ENCODE measurements at regions not wholly inside any gene's neighbourhood (a gene's known extent, or its start where the extent isn't known, plus 50 kb on each side); places are given as distances from the start of the nearest gene placed in this dataset.

DNA sequence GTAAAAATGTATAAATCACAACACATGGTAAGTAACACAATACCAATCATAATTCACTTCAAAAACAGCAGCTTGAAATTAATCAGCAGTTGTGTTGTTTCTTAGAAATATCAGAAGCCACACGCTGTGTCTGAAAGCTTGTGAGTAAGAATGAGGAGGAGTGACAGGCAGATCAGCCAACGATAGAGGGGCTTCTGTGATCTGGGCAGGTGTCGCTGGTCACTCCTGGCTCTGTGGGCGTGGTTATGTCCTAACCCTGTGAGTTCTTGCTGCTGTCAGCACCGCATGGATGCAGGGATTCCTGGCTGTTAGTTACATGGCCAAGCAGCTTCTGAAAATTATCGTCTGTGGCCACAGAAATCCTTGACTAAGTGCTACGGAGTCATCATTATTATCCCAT, 123.4 kb downstream of the SLC25A47 start:
- no peak for DNase-seq (ENCODE audit: low spot score)
- in situ Hi-C loops (cut with MboI; ENCODE audit: low pct_unique_long_range_greater_than_20kb, low sequenced_read_pairs, unreplicated experiment) = no loop called here

DNA sequence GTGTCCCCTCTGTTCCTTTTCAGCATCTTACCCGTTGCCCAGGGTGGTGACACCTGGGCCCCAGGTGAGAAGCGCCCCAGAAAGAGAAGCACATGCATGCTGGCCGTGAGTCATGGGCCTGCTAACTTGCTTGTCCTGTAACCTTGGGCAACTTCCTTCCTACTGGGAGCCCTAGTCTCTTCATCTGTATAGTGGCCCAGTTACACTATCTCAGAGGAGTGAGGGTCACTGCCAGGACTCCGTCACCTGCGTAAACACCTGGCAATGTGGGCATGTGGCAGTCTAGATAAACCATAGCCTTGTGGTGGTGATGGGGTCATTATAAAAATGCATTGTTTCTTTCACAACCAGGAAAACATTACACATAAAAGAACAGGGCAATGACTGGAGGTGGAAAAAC, 125.2 kb downstream of the SLC25A47 start:
- TF ChIP-seq, protein P1, sequence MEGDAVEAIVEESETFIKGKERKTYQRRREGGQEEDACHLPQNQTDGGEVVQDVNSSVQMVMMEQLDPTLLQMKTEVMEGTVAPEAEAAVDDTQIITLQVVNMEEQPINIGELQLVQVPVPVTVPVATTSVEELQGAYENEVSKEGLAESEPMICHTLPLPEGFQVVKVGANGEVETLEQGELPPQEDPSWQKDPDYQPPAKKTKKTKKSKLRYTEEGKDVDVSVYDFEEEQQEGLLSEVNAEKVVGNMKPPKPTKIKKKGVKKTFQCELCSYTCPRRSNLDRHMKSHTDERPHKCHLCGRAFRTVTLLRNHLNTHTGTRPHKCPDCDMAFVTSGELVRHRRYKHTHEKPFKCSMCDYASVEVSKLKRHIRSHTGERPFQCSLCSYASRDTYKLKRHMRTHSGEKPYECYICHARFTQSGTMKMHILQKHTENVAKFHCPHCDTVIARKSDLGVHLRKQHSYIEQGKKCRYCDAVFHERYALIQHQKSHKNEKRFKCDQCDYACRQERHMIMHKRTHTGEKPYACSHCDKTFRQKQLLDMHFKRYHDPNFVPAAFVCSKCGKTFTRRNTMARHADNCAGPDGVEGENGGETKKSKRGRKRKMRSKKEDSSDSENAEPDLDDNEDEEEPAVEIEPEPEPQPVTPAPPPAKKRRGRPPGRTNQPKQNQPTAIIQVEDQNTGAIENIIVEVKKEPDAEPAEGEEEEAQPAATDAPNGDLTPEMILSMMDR (IDR thresholded peaks at IDR 0.05; ENCODE audit: extremely low read depth, insufficient read depth, missing control alignments) = no peak
- DNase-seq (ENCODE audit: low spot score) = no peak
- in situ Hi-C loops (cut with MboI; ENCODE audit: low pct_unique_long_range_greater_than_20kb, low sequenced_read_pairs, unreplicated experiment) = no loop called here

More for the DNA sequence above, 123.4 kb downstream of the SLC25A47 start:
- TF ChIP-seq, protein P1 (IDR thresholded peaks at IDR 0.05; ENCODE audit: extremely low read depth, insufficient read depth, missing control alignments) = no peak

DNA sequence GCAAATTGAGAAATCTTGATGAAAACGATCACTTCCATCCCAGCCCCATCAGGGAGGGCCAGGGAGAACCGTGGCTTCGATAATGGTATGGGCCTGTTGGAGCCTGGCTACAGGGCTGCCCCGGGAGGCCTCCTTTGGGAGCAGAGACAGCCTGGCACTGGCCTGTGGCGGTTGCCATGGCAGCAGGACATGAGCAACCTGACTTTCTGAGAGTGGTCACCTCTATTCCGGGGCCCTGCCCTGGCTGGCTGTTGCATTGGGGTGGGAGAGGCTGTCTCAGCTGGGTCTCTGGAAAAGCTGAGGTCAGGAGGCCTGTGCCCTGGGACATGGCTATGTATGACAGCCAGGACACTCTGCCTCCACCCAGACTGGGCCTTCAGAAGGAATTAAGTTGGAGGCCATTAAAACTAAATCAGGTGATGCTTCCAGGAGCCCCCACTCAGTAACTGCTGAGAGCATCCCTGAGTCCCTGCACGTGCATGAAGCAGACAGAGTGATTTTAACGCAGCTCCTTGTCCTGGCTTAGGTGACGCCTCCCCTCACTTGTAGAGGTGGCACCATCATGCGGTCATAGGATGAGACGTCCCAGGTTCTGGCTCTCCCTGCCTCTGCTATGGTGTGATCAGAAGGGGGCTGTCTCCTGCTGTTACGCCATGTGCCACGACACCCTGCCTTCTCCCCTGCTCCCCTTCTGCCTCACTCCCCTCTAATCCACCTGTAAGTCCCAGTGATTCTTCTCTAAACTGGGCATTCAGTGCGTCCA, 126.3 kb downstream of the SLC25A47 start:
- no peak for DNase-seq (ENCODE audit: low spot score)
- in situ Hi-C loops (cut with MboI; ENCODE audit: low pct_unique_long_range_greater_than_20kb, low sequenced_read_pairs, unreplicated experiment) = no loop called here
- TF ChIP-seq, protein P1 (IDR thresholded peaks at IDR 0.05; ENCODE audit: extremely low read depth, insufficient read depth, missing control alignments) = no peak

DNA sequence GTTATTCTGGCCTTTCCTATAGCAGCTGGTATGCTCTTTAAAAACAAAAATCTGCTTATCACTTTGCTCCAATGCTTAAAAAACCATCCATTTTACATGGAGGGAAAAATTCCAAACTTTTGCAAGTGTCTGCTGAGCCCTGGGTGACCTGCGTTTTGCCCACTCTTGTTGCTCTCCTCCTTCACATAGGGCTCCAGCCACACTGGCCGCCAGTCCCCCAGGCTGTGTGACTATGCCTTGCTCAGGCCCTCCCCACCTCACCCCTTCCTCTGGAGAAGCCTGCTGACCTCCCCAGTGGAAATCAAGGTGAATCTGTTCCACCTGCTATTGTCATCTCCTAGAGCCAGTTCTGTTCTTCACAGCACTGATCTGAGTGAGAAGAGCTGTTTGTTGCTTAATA, 126.9 kb downstream of the SLC25A47 start:
- TF ChIP-seq, protein P1 (IDR thresholded peaks at IDR 0.05; ENCODE audit: extremely low read depth, insufficient read depth, missing control alignments) = no peak
- no peak for DNase-seq (ENCODE audit: low spot score)
- in situ Hi-C loops (cut with MboI; ENCODE audit: low pct_unique_long_range_greater_than_20kb, low sequenced_read_pairs, unreplicated experiment) = no loop called here

DNA sequence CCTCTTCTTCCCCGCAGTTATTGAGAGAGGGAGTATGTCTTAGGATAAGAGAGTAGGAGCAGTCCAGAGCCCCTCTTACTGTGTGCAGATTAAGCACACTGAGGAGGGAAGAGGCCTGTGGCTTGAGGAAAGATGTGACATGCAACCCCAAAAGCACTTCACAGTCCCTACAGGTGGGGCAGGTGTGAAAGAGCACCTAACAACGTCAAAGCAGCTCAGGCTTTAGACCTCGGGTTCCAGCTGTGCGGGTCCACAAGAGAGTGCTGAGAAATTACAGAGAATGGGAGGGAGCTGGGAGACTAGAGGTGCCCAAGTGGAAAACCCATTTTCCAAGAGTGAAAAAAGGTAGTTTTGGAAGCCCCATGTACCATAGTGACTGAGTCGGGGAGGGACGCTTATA, 127.6 kb downstream of the SLC25A47 start:
- no peak for DNase-seq (ENCODE audit: low spot score)
- TF ChIP-seq, protein P1 (IDR thresholded peaks at IDR 0.05; ENCODE audit: extremely low read depth, insufficient read depth, missing control alignments) = no peak
- in situ Hi-C loops (cut with MboI; ENCODE audit: low pct_unique_long_range_greater_than_20kb, low sequenced_read_pairs, unreplicated experiment) = no loop called here

DNA sequence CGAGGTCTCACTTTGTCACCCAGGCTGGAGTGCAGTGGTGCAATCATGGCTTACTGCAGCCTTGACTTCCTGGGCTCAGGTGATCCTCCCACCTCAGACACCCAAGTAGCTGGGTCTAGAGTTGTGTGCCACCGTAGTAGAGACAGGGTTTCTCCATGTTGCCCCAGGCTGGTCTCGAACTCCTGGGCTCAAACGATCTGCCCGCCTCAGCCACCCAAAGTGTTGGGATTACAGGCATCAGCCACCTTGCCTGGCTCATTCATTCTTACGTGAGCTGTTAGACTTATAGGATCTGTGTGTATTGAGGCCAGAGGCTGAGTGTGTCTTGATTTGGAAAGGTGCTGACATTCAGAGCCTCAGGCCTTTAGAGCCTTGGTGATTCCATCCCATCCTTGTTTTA, 128.1 kb downstream of the SLC25A47 start:
- in situ Hi-C loops (cut with MboI; ENCODE audit: low pct_unique_long_range_greater_than_20kb, low sequenced_read_pairs, unreplicated experiment) = no loop called here

More for the DNA sequence above, 128.1 kb downstream of the SLC25A47 start:
- TF ChIP-seq, protein P1 (IDR thresholded peaks at IDR 0.05; ENCODE audit: extremely low read depth, insufficient read depth, missing control alignments) = no peak
- DNase-seq (ENCODE audit: low spot score) = no peak
